Liver (tissue), 8 donors: ENCODE measurements at regions not wholly inside any gene's neighbourhood (a gene's known extent, or its start where the extent isn't known, plus 50 kb on each side); places are given as distances from the start of the nearest gene placed in this dataset.

ENCODE experiments used
- DNase-seq: peaks from one replicate; pipeline ENCODE4 v3.0.0-alpha.2; 2017; ENCODE audit warnings: low spot score
- H3K27ac ChIP-seq, 2 donors: one replicate each; pipeline ENCODE4 v1.7.0; 2013; ENCODE audit warnings: inconsistent platforms in 2 of 2, low read length in 2 of 2, control low read depth in 1 of 2, low read depth in 1 of 2, mild to moderate bottlenecking in 1 of 2
- H3K27me3 ChIP-seq, 4 donors: one replicate each; pipeline versions ENCODE4 v1.6.1 to v1.7.0; 2013; ENCODE audit warnings: low read length in 3 of 4, inconsistent platforms in 1 of 4, mild to moderate bottlenecking in 1 of 4, moderate library complexity in 1 of 4; ENCODE audit not compliant: control insufficient read depth in 4 of 4, insufficient read depth in 4 of 4
- H3K36me3 ChIP-seq, 4 donors: one replicate each; pipeline versions ENCODE4 v1.6.1 to v1.7.0; 2013; ENCODE audit warnings: low read length in 3 of 4, mild to moderate bottlenecking in 3 of 4, low read depth in 1 of 4, moderate library complexity in 1 of 4; ENCODE audit not compliant: control insufficient read depth in 4 of 4, insufficient read depth in 3 of 4
- H3K4me1 ChIP-seq, 4 donors: one replicate each; pipeline versions ENCODE4 v1.6.1 to v1.7.0; 2013; ENCODE audit warnings: low read length in 3 of 4, mild to moderate bottlenecking in 3 of 4, moderate library complexity in 1 of 4; ENCODE audit not compliant: control insufficient read depth in 4 of 4, insufficient read depth in 4 of 4
- H3K4me3 ChIP-seq, 3 donors: one replicate each; pipeline versions ENCODE4 v1.6.1 to v1.7.0; 2013; ENCODE audit warnings: low read length in 3 of 3, control low read depth in 1 of 3, low read depth in 1 of 3, mild to moderate bottlenecking in 1 of 3
- H3K9ac ChIP-seq, 2 donors: one replicate each; pipeline ENCODE4 v1.7.0; 2013; ENCODE audit warnings: low read length in 2 of 2, mild to moderate bottlenecking in 2 of 2, moderate library complexity in 2 of 2, control low read depth in 1 of 2, low read depth in 1 of 2
- H3K9me3 ChIP-seq, 4 donors: one replicate each; pipeline versions ENCODE4 v1.6.1 to v1.7.0; 2013; ENCODE audit warnings: low read length in 3 of 4; ENCODE audit not compliant: control insufficient read depth in 4 of 4
- ATF3 ChIP-seq: IDR thresholded peaks from 2 replicates; pipeline ENCODE4 v1.6.1; 2016; ENCODE audit warnings: antibody characterized with exemption
- CTCF ChIP-seq: fragments of 150-350 bp; IDR thresholded peaks from 2 replicates; pipeline ENCODE4 v1.5.1; 2017; ENCODE audit warnings: improper control_type of control experiment, low read depth, low read length; ENCODE audit not compliant: missing input control
- EGR1 ChIP-seq, 2 donors: IDR thresholded peaks; 2 replicates each; pipeline ENCODE4 v1.6.1; 2016 to 2018; ENCODE audit warnings: antibody characterized with exemption in 2 of 2, low read depth in 2 of 2
- FOXA1 ChIP-seq: IDR thresholded peaks from 2 replicates; pipeline ENCODE4 v1.6.1; 2016; ENCODE audit warnings: antibody characterized with exemption
- GABPA ChIP-seq, 2 donors: IDR thresholded peaks in 1 of 2; conservative IDR thresholded peaks in 1 of 2; 2 replicates each; pipeline ENCODE4 v1.6.1; 2016; ENCODE audit warnings: antibody characterized with exemption in 2 of 2, mild to moderate bottlenecking in 1 of 2, moderate library complexity in 1 of 2
- HNF4A ChIP-seq, 2 donors: conservative IDR thresholded peaks; 2 replicates each; pipeline ENCODE4 v1.6.1; 2016; ENCODE audit warnings: antibody characterized with exemption in 2 of 2, mild to moderate bottlenecking in 2 of 2
- HNF4G ChIP-seq: IDR thresholded peaks from 2 replicates; pipeline ENCODE4 v1.6.1; 2016; ENCODE audit warnings: antibody characterized with exemption
- JUND ChIP-seq, 2 donors: IDR thresholded peaks; 2 replicates each; pipeline ENCODE4 v1.6.1; 2016; ENCODE audit warnings: antibody characterized with exemption in 2 of 2
- REST ChIP-seq: IDR thresholded peaks from 2 replicates; pipeline ENCODE4 v1.6.1; 2016; ENCODE audit warnings: antibody characterized with exemption, mild to moderate bottlenecking
- RXRA ChIP-seq, 2 donors: IDR thresholded peaks; 2 replicates each; pipeline ENCODE4 v1.6.1; 2017 to 2018; ENCODE audit warnings: antibody characterized with exemption in 2 of 2, mild to moderate bottlenecking in 1 of 2
- SP1 ChIP-seq: IDR thresholded peaks from 2 replicates; pipeline ENCODE4 v1.6.1; 2018; ENCODE audit warnings: antibody characterized with exemption, mild to moderate bottlenecking
- TAF1 ChIP-seq: conservative IDR thresholded peaks from 2 replicates; pipeline ENCODE4 v1.6.1; 2016; ENCODE audit warnings: antibody characterized with exemption, mild to moderate bottlenecking
- YY1 ChIP-seq: IDR thresholded peaks from 2 replicates; pipeline ENCODE4 v1.6.1; 2016; ENCODE audit warnings: antibody characterized with exemption, mild to moderate bottlenecking
- ZBTB33 ChIP-seq: IDR thresholded peaks from 2 replicates; pipeline ENCODE4 v1.6.1; 2016; ENCODE audit warnings: antibody characterized with exemption
- WGBS: extraction: QIAGEN DNeasy Blood & Tissue Kit; methylation state at CpG from one replicate; pipeline ENCODE4 v1.1.7; 2013; 5-methylcytosine and 5-hydroxymethylcytosine counted together
- donor health status: healthy.
- donor health status: healthy.
- donor health status: healthy.
- donor health status: healthy.
- donor health status: healthy.

- Histone ChIP-seq H3K9ac (no peak overlapping the region), H3K4me1 (no peaks in the 10 kb centered on the region), H3K9me3 (peaks cover 0 to 6% (median 0%) of the 10 kb centered on the region in 4 donors), H3K4me3 (no peak overlapping the region), H3K27ac (no peak overlapping the region), H3K27me3 (no peaks in the 10 kb centered on the region), H3K36me3 (no peaks in the 10 kb centered on the region)
- TF ChIP-seq EGR1 (IDR thresholded peaks at IDR 0.05; ENCODE audit: low read depth in 2 of 2), result no peak
- no peak for TF ChIP-seq HNF4G
- no peak for TF ChIP-seq JUND (IDR thresholded peaks at IDR 0.05)
- no peak for TF ChIP-seq YY1
- no peak for TF ChIP-seq SP1
- no peak for TF ChIP-seq TAF1
- no peak for TF ChIP-seq FOXA1
- TF ChIP-seq CTCF, result no peak
- no peak for TF ChIP-seq RXRA (IDR thresholded peaks at IDR 0.05)
- TF ChIP-seq HNF4A (conservative IDR thresholded peaks at IDR 0.05), result no peak
- no peak for TF ChIP-seq GABPA (IDR thresholded peaks at IDR 0.05 in 1 of 2, conservative IDR thresholded peaks at IDR 0.05 in 1 of 2)
- TF ChIP-seq REST, result no peak
- no peak for TF ChIP-seq ATF3
- 64% methylated on average over 3 of the region's 3 CpGs for WGBS
- DNase-seq, result no peak
Measured at GRCh38 chr7:9349625-9350024, 916.2 kb downstream of the NXPH1 start.

- H3K9ac ChIP-seq, result no peak overlapping the region
- no peaks in the 10 kb centered on the region for H3K4me1 ChIP-seq
- TF ChIP-seq RXRA (IDR thresholded peaks at IDR 0.05), result no peak
- no peak for TF ChIP-seq HNF4G
- no peak for TF ChIP-seq ZBTB33
- TF ChIP-seq REST, result no peak
- H3K9me3 ChIP-seq, result peaks cover 0 to 6% (median 2%) of the 10 kb centered on the region in 4 donors
- WGBS, result 70% methylated on average over 4 of the region's 4 CpGs
- no peaks in the 10 kb centered on the region for H3K36me3 ChIP-seq
- H3K27ac ChIP-seq, result no peak overlapping the region
- H3K27me3 ChIP-seq, result no peaks in the 10 kb centered on the region
- DNase-seq, result no peak
- no peak overlapping the region for H3K4me3 ChIP-seq
Measured at GRCh38 chr7:9391221-9391620, 957.8 kb downstream of the NXPH1 start.
